HepG2 (cell line): ENCODE measurements at regions not wholly inside any gene's neighbourhood (a gene's known extent, or its start where the extent isn't known, plus 50 kb on each side); places are given as distances from the start of the nearest gene placed in this dataset.

Experiments used
- EP300 ChIP-seq, 3 experiments: sonication (generic) in 1 of 3; formaldehyde crosslinking in 1 of 3; IDR thresholded peaks; 2 replicates each; pipeline versions ENCODE4 v1.5.1 to v1.6.1; 2011 to 2020; ENCODE audit warnings: low read depth in 2 of 3, low read length in 2 of 3, borderline replicate concordance in 1 of 3, improper control_type of control experiment in 1 of 3, mild to moderate bottlenecking in 1 of 3, missing genetic modification reagents in 1 of 3, moderate library complexity in 1 of 3
- KAT7 ChIP-seq: IDR thresholded peaks from 2 replicates; pipeline ENCODE4 v1.6.1; 2018; ENCODE audit warnings: borderline replicate concordance, missing compliant biosample characterization
- MATR3 ChIP-seq: sonication (generic); formaldehyde crosslinking; IDR thresholded peaks from 2 replicates; pipeline ENCODE4 v1.4.0; 2020; ENCODE audit warnings: missing genetic modification reagents
- NONO ChIP-seq, 2 experiments: fragments of 450-650 bp in 1 of 2; sonication (generic) in 1 of 2; formaldehyde crosslinking in 1 of 2; IDR thresholded peaks in 1 of 2; conservative IDR thresholded peaks in 1 of 2; 2 replicates each; pipeline versions ENCODE4 v1.6.1 to v1.8.0; 2017 to 2022; ENCODE audit warnings: mild to moderate bottlenecking in 1 of 2, missing genetic modification reagents in 1 of 2, moderate library complexity in 1 of 2
- NR1H2 ChIP-seq: sonication (generic); formaldehyde crosslinking; IDR thresholded peaks from 2 replicates; pipeline ENCODE4 v1.8.1; 2022; ENCODE audit warnings: low read depth, missing genetic modification reagents, borderline replicate concordance
- POLR2A ChIP-seq, 2 experiments: IDR thresholded peaks; 2 replicates each; pipeline ENCODE4 v1.6.1; 2011; ENCODE audit warnings: low read depth in 2 of 2, low read length in 2 of 2, mild to moderate bottlenecking in 1 of 2, moderate library complexity in 1 of 2; ENCODE audit not compliant: insufficient read depth in 1 of 2
- RBM22 ChIP-seq: fragments of 200-400 bp; formaldehyde crosslinking; optimal IDR thresholded peaks from 2 replicates; pipeline ENCODE3; 2017; ENCODE audit warnings: mild to moderate bottlenecking, low read length, moderate library complexity
- RFX5 ChIP-seq: IDR thresholded peaks from 2 replicates; pipeline ENCODE4 v1.6.1; 2011; ENCODE audit warnings: low read depth, low read length, improper control_type of control experiment
- STAG1 ChIP-seq: sonication (generic); formaldehyde crosslinking; IDR thresholded peaks from 2 replicates; pipeline ENCODE4 v1.4.0; 2020; ENCODE audit warnings: missing genetic modification reagents
- ZNF605 ChIP-seq: sonication (generic); formaldehyde crosslinking; IDR thresholded peaks from 2 replicates; pipeline ENCODE4 v1.8.0; 2022; ENCODE audit warnings: mild to moderate bottlenecking, missing genetic modification reagents
- ZNF766 ChIP-seq: sonication (generic); formaldehyde crosslinking; IDR thresholded peaks from 2 replicates; pipeline ENCODE4 v1.5.0; 2020; ENCODE audit warnings: missing genetic modification reagents, borderline replicate concordance
- TF ChIP-seq, protein P1 (sequence below): sonication (generic); formaldehyde crosslinking; IDR thresholded peaks from 2 replicates; pipeline ENCODE4 v1.5.0; 2020; ENCODE audit warnings: mild to moderate bottlenecking, missing genetic modification reagents, moderate library complexity

DNA sequence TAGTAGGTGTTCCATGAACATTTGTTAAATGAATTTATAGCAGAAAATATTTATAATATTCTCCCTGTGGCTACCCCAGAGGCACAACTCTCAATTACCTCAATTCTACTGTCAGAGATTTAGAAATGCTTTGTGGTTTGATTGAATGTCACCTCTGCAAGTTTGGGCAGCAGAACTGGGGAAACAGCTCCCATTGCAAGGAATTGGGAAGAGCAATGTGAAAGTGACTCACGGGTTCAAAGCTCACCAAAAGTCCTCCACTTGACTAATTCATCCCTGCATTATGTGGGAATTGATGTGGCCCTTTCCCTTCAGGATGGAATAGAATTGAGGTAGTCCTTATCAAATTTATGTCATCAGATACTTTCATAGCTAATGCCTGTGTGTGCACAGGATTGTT is 562.7 kb downstream of the MFSD1 start:
- TF ChIP-seq KAT7 (CRISPR knock-in tag) (no peak), EP300 (IDR thresholded peaks at IDR 0.05; ENCODE audit: low read depth in 2 of 2, low read length in 2 of 2) (no peak), EP300 (CRISPR knock-in tag; IDR thresholded peaks at IDR 0.05; ENCODE audit: borderline replicate concordance) (no peak), RFX5 (no peak), ZNF766 (no peak), NR1H2 (no peak), RBM22 (no peak), POLR2A (IDR thresholded peaks at IDR 0.05; ENCODE audit: insufficient read depth in 1 of 2, low read depth in 2 of 2, low read length in 2 of 2) (no peak), ZNF605 (CRISPR knock-in tag) (no peak), STAG1 (CRISPR knock-in tag) (no peak), MATR3 (CRISPR knock-in tag) (no peak), NONO (IDR thresholded peaks at IDR 0.05) (no peak), NONO (CRISPR knock-in tag; conservative IDR thresholded peaks at IDR 0.05) (no peak)
- TF ChIP-seq, protein P1, sequence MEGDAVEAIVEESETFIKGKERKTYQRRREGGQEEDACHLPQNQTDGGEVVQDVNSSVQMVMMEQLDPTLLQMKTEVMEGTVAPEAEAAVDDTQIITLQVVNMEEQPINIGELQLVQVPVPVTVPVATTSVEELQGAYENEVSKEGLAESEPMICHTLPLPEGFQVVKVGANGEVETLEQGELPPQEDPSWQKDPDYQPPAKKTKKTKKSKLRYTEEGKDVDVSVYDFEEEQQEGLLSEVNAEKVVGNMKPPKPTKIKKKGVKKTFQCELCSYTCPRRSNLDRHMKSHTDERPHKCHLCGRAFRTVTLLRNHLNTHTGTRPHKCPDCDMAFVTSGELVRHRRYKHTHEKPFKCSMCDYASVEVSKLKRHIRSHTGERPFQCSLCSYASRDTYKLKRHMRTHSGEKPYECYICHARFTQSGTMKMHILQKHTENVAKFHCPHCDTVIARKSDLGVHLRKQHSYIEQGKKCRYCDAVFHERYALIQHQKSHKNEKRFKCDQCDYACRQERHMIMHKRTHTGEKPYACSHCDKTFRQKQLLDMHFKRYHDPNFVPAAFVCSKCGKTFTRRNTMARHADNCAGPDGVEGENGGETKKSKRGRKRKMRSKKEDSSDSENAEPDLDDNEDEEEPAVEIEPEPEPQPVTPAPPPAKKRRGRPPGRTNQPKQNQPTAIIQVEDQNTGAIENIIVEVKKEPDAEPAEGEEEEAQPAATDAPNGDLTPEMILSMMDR (CRISPR knock-in tag): no peak
